Epithelial cell of esophagus (primary cell): ENCODE measurements at regions not wholly inside any gene's neighbourhood (a gene's known extent, or its start where the extent isn't known, plus 50 kb on each side); places are given as distances from the start of the nearest gene placed in this dataset.

ENCODE experiments used
- DNase-seq: peaks from one replicate; pipeline ENCODE4 v3.0.0; 2010; ENCODE audit warnings: low read depth
- H3K4me3 ChIP-seq: 2 replicates; pipeline ENCODE4 v1.5.1; 2011; ENCODE audit warnings: mild to moderate bottlenecking, low read length, control low read depth
- CTCF ChIP-seq: IDR thresholded peaks from 2 replicates; pipeline ENCODE4 v1.5.1; 2011; ENCODE audit warnings: low read depth, mild to moderate bottlenecking, low read length, control low read depth, inconsistent platforms; ENCODE audit not compliant: insufficient read depth; ENCODE audit errors: missing control alignments

GRCh38 chr18:68354176-68354575 is 360.7 kb downstream of the TMX3 start:
- no peak for DNase-seq
- H3K4me3 ChIP-seq = no peak overlapping the region
- TF ChIP-seq CTCF = no peak

GRCh38 chr18:68342039-68342659 is 372.8 kb downstream of the TMX3 start:
- H3K4me3 ChIP-seq = no peak overlapping the region
- no peak for TF ChIP-seq CTCF
- DNase-seq = no peak

GRCh38 chr18:68340606-68341005 is 374.3 kb downstream of the TMX3 start:
- no peak for TF ChIP-seq CTCF
- DNase-seq = no peak
- no peak overlapping the region for H3K4me3 ChIP-seq

- H3K4me3 ChIP-seq = no peak overlapping the region
- no peak for DNase-seq
- no peak for TF ChIP-seq CTCF
Measured at GRCh38 chr18:68330658-68331057, 384.2 kb downstream of the TMX3 start.

GRCh38 chr18:68323921-68324320 is 391.0 kb downstream of the TMX3 start:
- no peak for TF ChIP-seq CTCF

GRCh38 chr18:68316636-68317035 is 398.3 kb downstream of the TMX3 start:
- no peak overlapping the region for H3K4me3 ChIP-seq
- no peak for DNase-seq
- no peak for TF ChIP-seq CTCF

More at GRCh38 chr18:68323921-68324320, 391.0 kb downstream of the TMX3 start:
- no peak for DNase-seq
- no peak overlapping the region for H3K4me3 ChIP-seq

GRCh38 chr18:68314403-68314802 is 400.5 kb downstream of the TMX3 start:
- TF ChIP-seq CTCF = no peak
- DNase-seq = no peak
- H3K4me3 ChIP-seq = no peak overlapping the region
